ENCODE measurements at regions not wholly inside any gene's neighbourhood (a gene's known extent, or its start where the extent isn't known, plus 50 kb on each side); places are given as distances from the start of the nearest gene placed in this dataset.

- no peak for TF ChIP-seq CTCF (IDR thresholded peaks at IDR 0.05)
- TF ChIP-seq EZH2 (IDR thresholded peaks at IDR 0.05; ENCODE audit: borderline replicate concordance, insufficient read depth, low read depth, low read length, poor library complexity, severe bottlenecking): no peak
- intact Hi-C loops (cut with micrococcal nuclease): no loop called here
- H3K27ac ChIP-seq (ENCODE audit: low read length in 2 of 2): no peak overlapping the region
- H3K4me3 Mint-ChIP-seq: no peak overlapping the region
- H3K9ac ChIP-seq (ENCODE audit: low read length): no peak overlapping the region
- no peaks in the 10 kb centered on the region for H4K20me1 ChIP-seq (ENCODE audit: control insufficient read depth, insufficient read depth, low read length, poor library complexity, severe bottlenecking)
- no peak overlapping the region for H3K4me2 ChIP-seq (replicated peaks; ENCODE audit: low read depth, low read length, poor library complexity, severe bottlenecking)
- H3K4me1 Mint-ChIP-seq: no peaks in the 10 kb centered on the region
- no peaks in the 10 kb centered on the region for H3K27me3 Mint-ChIP-seq
- POLR2A ChIA-PET: no interaction called here
- no peaks in the 10 kb centered on the region for H3K27me3 ChIP-seq (replicated peaks in 1 of 4; ENCODE audit: control extremely low read depth in 1 of 4, control insufficient read depth in 3 of 4, insufficient read depth in 4 of 4, low read length in 3 of 4)
- H3K27ac Mint-ChIP-seq: no peak overlapping the region
- no peaks in the 10 kb centered on the region for H3K9me3 ChIP-seq (ENCODE audit: control extremely low read depth in 1 of 3, control insufficient read depth in 2 of 3, insufficient read depth in 1 of 3, low read length in 2 of 3)
- no peaks in the 10 kb centered on the region for H3K4me1 ChIP-seq (ENCODE audit: control insufficient read depth in 2 of 2, insufficient read depth in 2 of 2, low read length in 2 of 2)
- H3K36me3 ChIP-seq (replicated peaks in 1 of 2; ENCODE audit: control extremely low read depth in 1 of 2, control insufficient read depth in 1 of 2, extremely low read depth in 1 of 2, insufficient read depth in 2 of 2, low read length in 1 of 2): no peaks in the 10 kb centered on the region
- H2AFZ ChIP-seq (ENCODE audit: insufficient read depth, low read depth, low read length, poor library complexity, severe bottlenecking): no peak overlapping the region
- no peak overlapping the region for H3K4me3 ChIP-seq (ENCODE audit: control extremely low read depth in 1 of 5, extremely low read depth in 1 of 5, insufficient read depth in 1 of 5, low read depth in 2 of 5, low read length in 4 of 5)
- WGBS (ENCODE audit: insufficient coverage): no CpG with 5 or more reads among the region's 1 CpG
- DNase-seq (no peak), ATAC-seq (ENCODE audit: low read depth) (no peak)
- peaks cover 2% of the 10 kb centered on the region for H3K9me3 Mint-ChIP-seq (ENCODE audit: insufficient read depth)
- H3K79me2 ChIP-seq (ENCODE audit: control insufficient read depth, insufficient read depth, low read length): no peaks in the 10 kb centered on the region
- CTCF ChIA-PET: no interaction called here
Observed at GRCh38 chr9:82757924-82758323, 305.0 kb downstream of the RASEF start.

GRCh38 chr9:82761027-82761426 lies 301.9 kb downstream of the RASEF start:
- Histone ChIP-seq H3K9ac (ENCODE audit: low read length) (no peak overlapping the region), H3K9me3 (ENCODE audit: control extremely low read depth in 1 of 3, control insufficient read depth in 2 of 3, insufficient read depth in 1 of 3, low read length in 2 of 3) (no peaks in the 10 kb centered on the region), H3K79me2 (ENCODE audit: control insufficient read depth, insufficient read depth, low read length) (no peaks in the 10 kb centered on the region), H3K27me3 (replicated peaks in 1 of 4; ENCODE audit: control extremely low read depth in 1 of 4, control insufficient read depth in 3 of 4, insufficient read depth in 4 of 4, low read length in 3 of 4) (no peaks in the 10 kb centered on the region), H3K4me2 (replicated peaks; ENCODE audit: low read depth, low read length, poor library complexity, severe bottlenecking) (no peak overlapping the region), H3K36me3 (replicated peaks in 1 of 2; ENCODE audit: control extremely low read depth in 1 of 2, control insufficient read depth in 1 of 2, extremely low read depth in 1 of 2, insufficient read depth in 2 of 2, low read length in 1 of 2) (no peaks in the 10 kb centered on the region), H4K20me1 (ENCODE audit: control insufficient read depth, insufficient read depth, low read length, poor library complexity, severe bottlenecking) (no peaks in the 10 kb centered on the region), H3K4me1 (ENCODE audit: control insufficient read depth in 2 of 2, insufficient read depth in 2 of 2, low read length in 2 of 2) (no peaks in the 10 kb centered on the region), H3K4me3 (ENCODE audit: control extremely low read depth in 1 of 5, extremely low read depth in 1 of 5, insufficient read depth in 1 of 5, low read depth in 2 of 5, low read length in 4 of 5) (no peak overlapping the region), H3K27ac (ENCODE audit: low read length in 2 of 2) (no peak overlapping the region), H2AFZ (ENCODE audit: insufficient read depth, low read depth, low read length, poor library complexity, severe bottlenecking) (no peak overlapping the region)
- H3K4me3 Mint-ChIP-seq: no peak overlapping the region
- TF ChIP-seq CTCF (IDR thresholded peaks at IDR 0.05) (no peak), EZH2 (IDR thresholded peaks at IDR 0.05; ENCODE audit: borderline replicate concordance, insufficient read depth, low read depth, low read length, poor library complexity, severe bottlenecking) (no peak)
- H3K27ac Mint-ChIP-seq: no peak overlapping the region
- no peaks in the 10 kb centered on the region for H3K27me3 Mint-ChIP-seq
- H3K4me1 Mint-ChIP-seq: peaks cover 2% of the 10 kb centered on the region
- CTCF ChIA-PET: no interaction called here
- no peak for ATAC-seq (ENCODE audit: low read depth)
- WGBS (ENCODE audit: insufficient coverage): 100% methylated on average over 1 of the region's 1 CpG
- peaks cover 2% of the 10 kb centered on the region for H3K9me3 Mint-ChIP-seq (ENCODE audit: insufficient read depth)
- POLR2A ChIA-PET: no interaction called here
- DNase-seq: no peak
- intact Hi-C loops (cut with micrococcal nuclease): no loop called here
